Ramos (cell line): ENCODE measurements at regions not wholly inside any gene's neighbourhood (a gene's known extent, or its start where the extent isn't known, plus 50 kb on each side); places are given as distances from the start of the nearest gene placed in this dataset.
"Not testable (repeated sequence)": the region's sequence is repeated elsewhere in the genome, so short reads cannot be mapped to it uniquely, and the experiment has no call there.

ENCODE experiments used
- in situ Hi-C: fragments of 300-500 bp; cut with MboI; formaldehyde crosslinking; loops from one replicate; pipeline ENCODE4 v1.14.3; 2022; ENCODE audit warnings: low sequenced_read_pairs; ENCODE audit not compliant: unreplicated experiment

- in situ Hi-C loops: no loop called here
Observed at GRCh38 chr3:106466881-106467280, 598.1 kb upstream of the CBLB start.

- in situ Hi-C loops: no loop called here
Observed at GRCh38 chr3:106473576-106474475, 605.0 kb upstream of the CBLB start.

- in situ Hi-C loops: no loop called here
Observed at GRCh38 chr3:106482451-106482850, 613.6 kb upstream of the CBLB start.

GRCh38 chr3:106485217-106485616 lies 616.4 kb upstream of the CBLB start:
- in situ Hi-C loops: no loop called here

GRCh38 chr3:106485802-106486201 lies 617.0 kb upstream of the CBLB start:
- in situ Hi-C loops: no loop called here

GRCh38 chr3:106486945-106487639 lies 618.3 kb upstream of the CBLB start:
- in situ Hi-C loops: not testable (repeated sequence)

GRCh38 chr3:106488331-106488730 lies 619.5 kb upstream of the CBLB start:
- in situ Hi-C loops: no loop called here

GRCh38 chr3:106491796-106492195 lies 623.0 kb upstream of the CBLB start:
- in situ Hi-C loops: no loop called here

- in situ Hi-C loops: no loop called here
Observed at GRCh38 chr3:106508331-106508893, 639.6 kb upstream of the CBLB start.

- in situ Hi-C loops: no loop called here
Observed at GRCh38 chr3:106510206-106510605, 641.4 kb upstream of the CBLB start.

- in situ Hi-C loops: no loop called here
Observed at GRCh38 chr3:106512846-106513245, 644.0 kb upstream of the CBLB start.

- in situ Hi-C loops: no loop called here
Observed at GRCh38 chr3:106514431-106514830, 645.6 kb upstream of the CBLB start.

GRCh38 chr3:106518516-106518915 lies 649.7 kb upstream of the CBLB start:
- in situ Hi-C loops: no loop called here

GRCh38 chr3:106522397-106522796 lies 653.6 kb upstream of the CBLB start:
- in situ Hi-C loops: no loop called here

- in situ Hi-C loops: no loop called here
Observed at GRCh38 chr3:106528932-106529331, 660.1 kb upstream of the CBLB start.

- in situ Hi-C loops: no loop called here
Observed at GRCh38 chr3:106529738-106530137, 660.9 kb upstream of the CBLB start.

GRCh38 chr3:106530367-106530766 lies 661.6 kb upstream of the CBLB start:
- in situ Hi-C loops: no loop called here

- in situ Hi-C loops: not testable (repeated sequence)
Observed at GRCh38 chr3:106531771-106532329, 663.0 kb upstream of the CBLB start.

GRCh38 chr3:106533093-106533787 lies 664.4 kb upstream of the CBLB start:
- in situ Hi-C loops: no loop called here

GRCh38 chr3:106533788-106534160 lies 665.0 kb upstream of the CBLB start:
- in situ Hi-C loops: no loop called here
